GF-D8 (cell line): ENCODE measurements at regions not wholly inside any gene's neighbourhood (a gene's known extent, or its start where the extent isn't known, plus 50 kb on each side); places are given as distances from the start of the nearest gene placed in this dataset.
"Not testable (repeated sequence)": the region's sequence is repeated elsewhere in the genome, so short reads cannot be mapped to it uniquely, and the experiment has no call there.

Experiments used
- DNase-seq: peaks from one replicate; lab custom pipeline; 2025; lab: John Stamatoyannopoulos, UW

GRCh38 chr1:203998571-203998970 lies 74.3 kb upstream of the SOX13 start:
- not testable (repeated sequence) for DNase-seq

- no peak for DNase-seq
These were observed 73.3 kb upstream of the SOX13 start for GRCh38 chr1:203999618-204000017.

DNA sequence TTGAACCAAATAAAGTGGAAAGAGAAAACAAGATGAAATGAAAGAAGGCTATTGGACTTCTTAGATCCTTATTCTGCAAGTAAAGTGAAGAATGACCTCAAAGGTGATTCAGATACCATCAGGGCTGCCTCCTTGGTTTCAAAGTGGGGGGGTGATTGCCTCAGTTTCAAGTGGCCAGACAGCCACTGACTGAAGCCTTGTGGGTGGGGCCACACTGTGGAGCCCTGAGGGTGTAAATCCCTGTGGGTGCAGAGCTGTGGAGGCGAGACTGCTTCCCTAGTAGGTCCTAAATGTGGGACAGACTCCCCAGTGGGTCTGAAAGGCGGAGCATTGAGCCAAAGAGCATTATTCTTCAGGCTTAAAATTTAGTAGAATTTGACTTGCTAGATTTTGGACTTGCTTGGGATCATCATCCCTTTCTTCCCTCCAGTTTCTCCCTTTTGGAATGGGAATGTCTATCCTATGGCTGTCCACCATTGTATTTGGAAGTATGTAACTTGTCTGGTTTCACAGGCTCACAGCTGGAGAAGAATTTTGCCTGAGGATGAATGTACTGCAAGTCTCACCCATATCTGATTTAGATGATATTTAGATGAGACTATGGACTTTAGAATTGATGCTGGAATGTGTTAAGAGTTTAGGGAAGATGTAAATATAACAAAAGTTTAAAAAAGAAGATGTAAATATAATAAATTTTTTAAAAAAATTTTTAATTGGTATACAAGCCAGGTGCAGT lies 71.6 kb upstream of the SOX13 start:
- no peak for DNase-seq

DNA sequence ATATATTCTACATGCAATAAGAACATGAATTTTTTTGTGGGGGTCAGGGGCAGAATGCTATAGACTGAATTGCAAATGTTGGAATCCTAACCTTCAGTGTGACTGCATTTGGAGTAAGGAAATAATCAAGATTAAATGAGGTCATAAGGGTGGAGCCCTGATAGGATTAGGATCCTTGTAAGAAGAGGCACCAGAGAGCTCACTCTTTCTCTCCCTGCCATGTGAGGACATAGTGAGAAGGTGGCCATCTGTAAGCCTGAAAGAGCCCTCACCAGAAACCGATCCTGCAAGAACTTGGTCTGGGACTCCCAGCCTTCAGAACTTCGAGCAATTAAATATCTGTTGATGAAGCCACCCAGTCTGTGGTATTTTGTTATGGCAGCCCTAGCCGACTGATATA lies 70.3 kb upstream of the SOX13 start:
- DNase-seq: no peak

- DNase-seq: no peak
These were observed 69.4 kb upstream of the SOX13 start for GRCh38 chr1:204003536-204003935.

- DNase-seq: no peak
These were observed 61.5 kb upstream of the SOX13 start for GRCh38 chr1:204011426-204011825.

GRCh38 chr1:204013052-204013451 lies 59.9 kb upstream of the SOX13 start:
- DNase-seq: no peak

- no peak for DNase-seq
These were observed 58.6 kb upstream of the SOX13 start for GRCh38 chr1:204014336-204014735.

GRCh38 chr1:204014961-204015360 lies 58.0 kb upstream of the SOX13 start:
- DNase-seq: not testable (repeated sequence)

DNA sequence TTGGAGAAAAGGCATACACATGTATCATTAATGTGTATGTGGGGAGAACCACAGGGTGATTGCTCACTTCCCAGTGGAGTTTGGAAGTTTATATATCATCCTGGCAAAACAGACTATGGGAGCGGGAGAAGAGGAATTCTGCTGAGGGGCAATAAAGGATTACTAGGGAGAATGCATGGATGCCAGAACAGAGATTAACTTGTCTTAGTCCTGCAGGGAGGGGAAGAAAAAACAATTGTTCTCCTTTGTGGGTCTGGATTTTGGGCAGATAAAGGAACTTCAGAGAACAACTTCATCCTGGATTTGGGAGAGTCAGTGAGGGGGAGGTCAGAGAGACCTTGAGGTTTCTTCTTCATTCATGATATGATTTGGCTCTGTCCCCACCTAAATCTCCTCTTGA lies 55.9 kb upstream of the SOX13 start:
- DNase-seq: no peak

- DNase-seq: no peak
These were observed 54.5 kb upstream of the SOX13 start for GRCh38 chr1:204018460-204018859.
